ENCODE measurements at regions not wholly inside any gene's neighbourhood (a gene's known extent, or its start where the extent isn't known, plus 50 kb on each side); places are given as distances from the start of the nearest gene placed in this dataset.
"Not testable (repeated sequence)": the region's sequence is repeated elsewhere in the genome, so short reads cannot be mapped to it uniquely, and the experiment has no call there.

DNA sequence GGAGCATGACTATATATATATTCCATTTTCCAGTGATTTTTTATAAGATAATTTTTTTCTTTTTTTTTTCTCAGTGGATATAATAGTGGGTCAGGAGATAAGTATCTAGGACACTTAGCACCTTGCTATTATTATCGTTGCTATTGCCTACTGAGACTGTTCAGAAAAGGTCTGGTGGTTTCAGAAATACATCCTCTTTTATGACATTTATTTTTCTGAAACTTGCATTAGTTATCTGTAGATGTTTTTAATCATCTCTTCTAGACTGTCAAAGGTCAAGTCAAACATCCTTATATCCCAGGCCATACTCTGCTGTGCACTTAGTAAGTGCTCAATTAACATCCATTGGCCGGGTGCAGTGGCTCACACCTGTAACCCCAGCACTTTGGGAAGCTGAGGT lies 72.9 kb upstream of the MED14 start:
- Histone ChIP-seq H3K27ac (no peak overlapping the region), H3K9me3 (no peaks in the 10 kb centered on the region), H3K36me3 (no peaks in the 10 kb centered on the region), H3K4me1 (ENCODE audit: control insufficient read depth in 1 of 2, insufficient read depth in 1 of 2, low read depth in 1 of 2, low read length in 1 of 2) (no peaks in the 10 kb centered on the region), H3K27me3 (no peaks in the 10 kb centered on the region), H3K4me3 (ENCODE audit: low read depth in 1 of 2, low read length in 1 of 2) (no peak overlapping the region)
- TF ChIP-seq, protein P1, sequence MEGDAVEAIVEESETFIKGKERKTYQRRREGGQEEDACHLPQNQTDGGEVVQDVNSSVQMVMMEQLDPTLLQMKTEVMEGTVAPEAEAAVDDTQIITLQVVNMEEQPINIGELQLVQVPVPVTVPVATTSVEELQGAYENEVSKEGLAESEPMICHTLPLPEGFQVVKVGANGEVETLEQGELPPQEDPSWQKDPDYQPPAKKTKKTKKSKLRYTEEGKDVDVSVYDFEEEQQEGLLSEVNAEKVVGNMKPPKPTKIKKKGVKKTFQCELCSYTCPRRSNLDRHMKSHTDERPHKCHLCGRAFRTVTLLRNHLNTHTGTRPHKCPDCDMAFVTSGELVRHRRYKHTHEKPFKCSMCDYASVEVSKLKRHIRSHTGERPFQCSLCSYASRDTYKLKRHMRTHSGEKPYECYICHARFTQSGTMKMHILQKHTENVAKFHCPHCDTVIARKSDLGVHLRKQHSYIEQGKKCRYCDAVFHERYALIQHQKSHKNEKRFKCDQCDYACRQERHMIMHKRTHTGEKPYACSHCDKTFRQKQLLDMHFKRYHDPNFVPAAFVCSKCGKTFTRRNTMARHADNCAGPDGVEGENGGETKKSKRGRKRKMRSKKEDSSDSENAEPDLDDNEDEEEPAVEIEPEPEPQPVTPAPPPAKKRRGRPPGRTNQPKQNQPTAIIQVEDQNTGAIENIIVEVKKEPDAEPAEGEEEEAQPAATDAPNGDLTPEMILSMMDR (IDR thresholded peaks at IDR 0.05) = no peak

DNA sequence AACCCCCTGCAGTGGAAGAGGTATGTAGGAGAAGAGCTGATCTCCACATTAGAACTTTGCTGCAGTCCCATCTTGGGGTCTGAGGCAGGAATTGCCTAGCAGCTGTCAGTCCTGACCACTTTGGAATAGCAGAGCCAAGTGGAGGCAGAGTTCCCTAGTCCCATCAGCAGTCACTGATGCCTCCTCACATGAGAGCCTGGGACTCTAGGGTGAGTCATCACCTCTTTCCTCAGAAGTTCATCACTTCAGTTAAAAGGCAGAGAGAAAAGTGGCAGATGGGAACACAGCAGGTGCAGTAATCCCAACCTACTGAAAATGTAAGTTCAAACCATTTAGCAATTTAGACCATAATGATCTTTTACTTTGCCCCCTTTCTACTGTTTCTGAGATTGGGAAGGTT lies 73.9 kb upstream of the MED14 start:
- H3K9me3 ChIP-seq = no peaks in the 10 kb centered on the region
- no peaks in the 10 kb centered on the region for H3K4me1 ChIP-seq (ENCODE audit: control insufficient read depth in 1 of 2, insufficient read depth in 1 of 2, low read depth in 1 of 2, low read length in 1 of 2)
- no peak overlapping the region for H3K27ac ChIP-seq
- H3K36me3 ChIP-seq = no peaks in the 10 kb centered on the region
- TF ChIP-seq, protein P1 (IDR thresholded peaks at IDR 0.05) = no peak
- no peaks in the 10 kb centered on the region for H3K27me3 ChIP-seq
- no peak overlapping the region for H3K4me3 ChIP-seq (ENCODE audit: low read depth in 1 of 2, low read length in 1 of 2)

DNA sequence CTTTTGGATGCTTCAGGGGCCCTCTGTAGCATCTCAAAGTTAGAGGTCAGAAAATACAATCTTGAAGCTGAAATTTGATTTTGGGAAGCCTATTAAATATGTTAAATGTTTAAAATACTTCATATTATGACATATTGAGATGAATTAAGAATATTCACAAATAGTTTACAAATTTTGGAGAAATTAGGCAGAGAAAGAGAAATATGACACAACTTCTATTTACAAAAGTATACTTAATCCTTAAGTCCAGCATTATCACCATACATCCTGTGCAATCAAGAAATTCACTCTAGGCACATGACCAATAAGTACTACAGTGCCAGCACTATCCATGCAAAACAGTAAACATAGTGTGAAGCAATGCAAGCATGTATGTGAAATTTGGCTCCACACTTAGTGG lies 79.7 kb upstream of the MED14 start:
- H3K4me1 ChIP-seq (ENCODE audit: control insufficient read depth in 1 of 2, insufficient read depth in 1 of 2, low read depth in 1 of 2, low read length in 1 of 2); H3K9me3 ChIP-seq; H3K4me3 ChIP-seq (ENCODE audit: low read depth in 1 of 2, low read length in 1 of 2); H3K27me3 ChIP-seq; H3K27ac ChIP-seq; H3K36me3 ChIP-seq: not testable (repeated sequence)

DNA sequence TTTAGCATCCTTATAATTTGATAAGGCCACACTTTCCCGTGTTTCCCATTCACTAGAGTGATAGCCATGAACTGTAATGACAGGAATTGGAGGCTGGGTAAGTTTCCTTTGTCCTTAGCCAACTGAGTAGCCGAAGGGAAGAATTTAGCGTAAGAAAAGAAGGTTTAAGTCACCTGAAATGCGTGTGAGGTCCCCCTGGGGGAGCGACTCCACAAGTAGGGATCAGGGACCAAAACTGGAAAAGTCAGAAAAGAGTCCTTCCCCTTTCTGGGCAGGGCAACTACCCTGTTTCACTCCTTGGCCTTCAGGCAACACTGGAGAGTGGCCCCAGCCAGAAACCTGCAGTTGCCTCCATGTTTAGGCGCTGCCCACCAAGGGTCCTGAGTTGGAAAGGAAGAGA lies 81.6 kb upstream of the MED14 start:
- no peaks in the 10 kb centered on the region for H3K27me3 ChIP-seq
- H3K27ac ChIP-seq = no peak overlapping the region
- no peak overlapping the region for H3K4me3 ChIP-seq (ENCODE audit: low read depth in 1 of 2, low read length in 1 of 2)
- H3K36me3 ChIP-seq = no peaks in the 10 kb centered on the region
- TF ChIP-seq, protein P1 (IDR thresholded peaks at IDR 0.05) = no peak
- H3K9me3 ChIP-seq = no peaks in the 10 kb centered on the region
- no peaks in the 10 kb centered on the region for H3K4me1 ChIP-seq (ENCODE audit: control insufficient read depth in 1 of 2, insufficient read depth in 1 of 2, low read depth in 1 of 2, low read length in 1 of 2)

DNA sequence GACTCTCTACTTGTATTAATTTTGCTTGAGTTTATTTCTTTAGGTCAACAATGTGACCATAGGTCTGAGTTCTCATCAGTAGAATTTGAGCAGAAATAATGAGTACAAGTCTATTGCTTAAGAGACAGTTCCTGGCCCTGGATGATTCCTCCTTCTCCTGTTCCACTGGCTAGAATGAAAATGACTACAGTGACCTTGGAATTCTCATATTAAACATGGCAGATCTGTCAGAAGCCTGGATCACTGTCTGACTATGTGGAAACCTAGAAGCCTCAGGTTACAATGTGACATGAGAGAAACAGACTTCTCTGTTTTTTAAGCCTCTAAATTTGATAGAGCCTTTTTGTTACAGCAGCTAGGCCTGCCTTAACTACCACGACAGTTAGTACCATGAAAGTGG lies 82.9 kb upstream of the MED14 start:
- Histone ChIP-seq H3K4me3 (ENCODE audit: low read depth in 1 of 2, low read length in 1 of 2) (no peak overlapping the region), H3K27ac (no peak overlapping the region), H3K9me3 (no peaks in the 10 kb centered on the region), H3K27me3 (no peaks in the 10 kb centered on the region), H3K36me3 (no peaks in the 10 kb centered on the region), H3K4me1 (ENCODE audit: control insufficient read depth in 1 of 2, insufficient read depth in 1 of 2, low read depth in 1 of 2, low read length in 1 of 2) (no peaks in the 10 kb centered on the region)
- TF ChIP-seq, protein P1 (IDR thresholded peaks at IDR 0.05) = no peak

DNA sequence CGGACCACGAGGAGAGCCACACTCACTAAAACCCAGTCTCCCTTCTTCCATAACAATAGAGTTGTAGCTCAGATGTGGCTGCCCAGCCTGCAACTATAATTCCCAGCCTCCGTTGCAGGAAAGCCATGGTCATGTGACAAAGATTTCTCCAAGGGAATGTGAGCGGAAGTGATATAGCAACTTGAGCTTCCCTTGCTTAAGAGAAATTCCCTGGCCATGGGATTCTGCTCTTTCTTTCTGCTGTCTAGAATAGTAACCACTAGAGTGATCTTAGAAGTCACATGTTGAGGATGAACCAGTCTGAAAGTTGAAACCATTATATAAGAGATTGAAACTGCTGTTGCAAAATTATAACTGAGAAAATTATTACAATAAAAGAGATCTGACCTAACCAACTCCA lies 86.4 kb upstream of the MED14 start:
- TF ChIP-seq, protein P1 (IDR thresholded peaks at IDR 0.05) = no peak
- Histone ChIP-seq H3K27me3 (no peaks in the 10 kb centered on the region), H3K9me3 (no peaks in the 10 kb centered on the region), H3K4me1 (ENCODE audit: control insufficient read depth in 1 of 2, insufficient read depth in 1 of 2, low read depth in 1 of 2, low read length in 1 of 2) (no peaks in the 10 kb centered on the region), H3K27ac (no peak overlapping the region), H3K4me3 (ENCODE audit: low read depth in 1 of 2, low read length in 1 of 2) (no peak overlapping the region), H3K36me3 (no peaks in the 10 kb centered on the region)

Data from neutrophil (primary cell).